SKM-1 (cell line): ENCODE measurements at regions not wholly inside any gene's neighbourhood (a gene's known extent, or its start where the extent isn't known, plus 50 kb on each side); places are given as distances from the start of the nearest gene placed in this dataset.

ENCODE experiments used
- DNase-seq: peaks from one replicate; lab custom pipeline; 2025; ENCODE audit not compliant: unreplicated experiment; lab: John Stamatoyannopoulos, UW

DNA sequence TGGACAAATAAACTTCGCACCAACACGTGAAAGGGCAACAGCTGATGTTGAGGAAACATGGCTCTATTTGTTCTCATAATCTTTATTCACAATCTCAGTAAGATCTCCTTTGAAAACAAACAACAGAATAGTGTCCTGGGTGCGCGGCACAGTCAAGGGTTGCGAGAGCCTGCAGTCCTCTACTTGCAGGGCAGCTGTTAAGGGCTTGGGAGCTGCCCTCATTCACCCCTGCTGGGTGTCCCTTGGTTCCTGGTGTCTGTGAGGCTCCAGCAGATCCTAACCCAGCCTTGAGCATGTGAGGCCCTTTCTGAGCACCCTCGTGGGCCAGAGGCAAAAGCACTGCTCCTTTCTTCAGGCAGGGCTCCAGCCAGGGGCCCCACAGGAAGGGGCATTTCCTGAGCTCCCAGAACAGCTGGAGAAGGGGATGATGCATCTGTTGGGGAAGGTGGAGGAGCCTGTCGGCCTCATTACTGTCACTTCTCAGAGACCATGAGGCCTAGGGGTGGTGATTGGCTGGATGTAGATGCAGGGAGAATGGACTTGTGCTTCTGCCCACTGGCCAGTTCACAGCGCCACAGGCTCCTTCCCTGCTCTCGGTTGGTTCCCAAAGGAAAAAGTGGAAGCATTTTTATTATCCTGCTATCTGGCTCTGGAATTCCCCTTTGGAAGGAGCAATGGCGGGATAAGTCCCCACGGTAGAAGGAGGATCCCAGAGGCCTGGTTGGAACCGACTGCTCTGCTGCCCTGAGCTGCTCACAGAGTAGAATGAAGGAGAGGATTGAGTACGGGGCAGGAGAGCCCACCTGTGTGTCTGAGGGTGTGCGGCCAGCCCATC is 51.9 kb upstream of the KLF13 start:
- no peak for DNase-seq

GRCh38 chr15:31275331-31276262 is 51.0 kb upstream of the KLF13 start:
- no peak for DNase-seq

DNA sequence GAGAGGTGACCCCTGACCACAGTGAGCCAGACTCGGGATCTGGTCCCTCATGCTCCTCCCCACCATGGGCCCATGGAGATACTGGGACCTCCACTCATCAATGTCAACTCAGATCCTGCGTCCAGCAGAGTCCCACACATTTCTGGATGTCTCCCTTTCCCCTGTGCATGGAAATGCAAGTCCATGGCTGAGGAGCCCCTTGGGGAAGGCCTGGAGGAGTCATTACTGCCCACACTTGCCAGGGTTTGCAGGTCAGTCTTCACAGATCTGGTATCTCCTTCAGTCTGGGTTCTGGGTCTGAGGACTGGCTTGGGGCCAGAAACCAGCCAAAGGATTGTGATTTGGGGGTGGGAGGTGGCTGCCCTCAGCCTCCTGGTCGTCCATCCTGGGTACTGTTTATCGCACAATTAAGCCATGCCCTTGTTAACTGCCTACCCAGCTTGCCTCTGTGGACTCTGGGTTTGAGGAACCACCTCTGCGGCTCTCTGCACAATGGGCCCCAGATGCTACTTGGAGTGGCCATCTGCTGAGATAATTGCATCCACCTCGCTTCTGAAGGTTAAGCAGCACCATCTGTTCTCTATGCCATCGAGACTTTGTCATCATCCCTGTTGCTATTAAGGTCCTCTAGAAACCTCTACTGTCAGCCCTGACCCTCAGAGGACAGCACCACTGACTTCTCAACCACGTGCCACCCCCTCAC is 49.9 kb upstream of the KLF13 start:
- DNase-seq = no peak
